Coronary artery (tissue), 2 donors: ENCODE measurements at regions not wholly inside any gene's neighbourhood (a gene's known extent, or its start where the extent isn't known, plus 50 kb on each side); places are given as distances from the start of the nearest gene placed in this dataset.
"Not testable (repeated sequence)": the region's sequence is repeated elsewhere in the genome, so short reads cannot be mapped to it uniquely, and the experiment has no call there.

Experiments
- DNase-seq: peaks from one replicate; pipeline ENCODE4 v3.0.0-alpha.2; 2017; ENCODE audit warnings: low spot score
- H3K27ac ChIP-seq, 2 donors: fragments of 200-600 bp; sonication (generic); one replicate each; pipeline ENCODE4 v1.5.1; 2016 to 2019
- H3K4me3 ChIP-seq: fragments of 200-600 bp; sonication (generic); 2 replicates; pipeline ENCODE4 v1.5.1; 2016; ENCODE audit warnings: mild to moderate bottlenecking, moderate library complexity
- TF ChIP-seq, protein P1 (sequence below): fragments of 200-600 bp; sonication (generic); IDR thresholded peaks from one replicate; pipeline ENCODE4 v1.5.1; 2019; ENCODE audit warnings: antibody characterized with exemption

DNA sequence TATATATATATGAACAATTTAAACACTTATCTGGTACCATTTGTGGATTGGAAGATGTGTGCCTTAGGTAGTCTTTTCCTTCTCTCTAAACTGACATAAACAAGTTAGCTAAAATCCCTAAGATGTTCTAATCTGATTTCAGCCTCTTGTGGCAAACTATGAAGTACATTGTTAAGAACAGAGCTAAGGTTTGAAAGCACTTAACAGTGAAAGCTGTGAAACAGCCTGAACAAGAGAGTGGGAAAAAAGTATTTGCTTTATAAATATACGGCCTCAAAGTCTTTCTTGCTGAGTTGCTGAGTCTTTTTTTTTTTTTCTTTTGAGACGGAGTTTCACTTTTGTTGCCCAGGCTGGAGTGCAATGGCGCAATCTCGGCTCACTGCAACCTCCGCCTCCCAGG lies 53.7 kb upstream of the PELI2 start:
- no peak overlapping the region for H3K27ac ChIP-seq
- no peak for DNase-seq
- no peak overlapping the region for H3K4me3 ChIP-seq
- TF ChIP-seq, protein P1, sequence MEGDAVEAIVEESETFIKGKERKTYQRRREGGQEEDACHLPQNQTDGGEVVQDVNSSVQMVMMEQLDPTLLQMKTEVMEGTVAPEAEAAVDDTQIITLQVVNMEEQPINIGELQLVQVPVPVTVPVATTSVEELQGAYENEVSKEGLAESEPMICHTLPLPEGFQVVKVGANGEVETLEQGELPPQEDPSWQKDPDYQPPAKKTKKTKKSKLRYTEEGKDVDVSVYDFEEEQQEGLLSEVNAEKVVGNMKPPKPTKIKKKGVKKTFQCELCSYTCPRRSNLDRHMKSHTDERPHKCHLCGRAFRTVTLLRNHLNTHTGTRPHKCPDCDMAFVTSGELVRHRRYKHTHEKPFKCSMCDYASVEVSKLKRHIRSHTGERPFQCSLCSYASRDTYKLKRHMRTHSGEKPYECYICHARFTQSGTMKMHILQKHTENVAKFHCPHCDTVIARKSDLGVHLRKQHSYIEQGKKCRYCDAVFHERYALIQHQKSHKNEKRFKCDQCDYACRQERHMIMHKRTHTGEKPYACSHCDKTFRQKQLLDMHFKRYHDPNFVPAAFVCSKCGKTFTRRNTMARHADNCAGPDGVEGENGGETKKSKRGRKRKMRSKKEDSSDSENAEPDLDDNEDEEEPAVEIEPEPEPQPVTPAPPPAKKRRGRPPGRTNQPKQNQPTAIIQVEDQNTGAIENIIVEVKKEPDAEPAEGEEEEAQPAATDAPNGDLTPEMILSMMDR = no peak

DNA sequence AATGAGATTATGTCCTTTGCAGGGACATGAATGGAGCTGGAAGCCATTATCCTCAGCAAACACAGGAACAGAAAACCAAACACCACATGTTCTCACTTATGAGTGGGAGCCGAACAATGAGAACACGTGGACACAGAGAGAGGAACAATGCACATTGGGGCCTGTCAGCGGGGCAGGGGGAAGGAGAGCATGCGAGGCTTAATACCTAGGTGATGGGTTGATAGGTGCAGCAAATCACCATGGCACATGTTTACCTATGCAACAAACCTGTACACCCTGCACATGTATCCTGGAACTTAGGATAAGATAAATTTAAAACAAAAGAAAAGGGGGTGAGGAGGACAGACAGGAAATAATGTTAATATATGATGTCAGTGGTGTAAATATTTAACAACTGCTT lies 53.0 kb upstream of the PELI2 start:
- not testable (repeated sequence) for DNase-seq

DNA sequence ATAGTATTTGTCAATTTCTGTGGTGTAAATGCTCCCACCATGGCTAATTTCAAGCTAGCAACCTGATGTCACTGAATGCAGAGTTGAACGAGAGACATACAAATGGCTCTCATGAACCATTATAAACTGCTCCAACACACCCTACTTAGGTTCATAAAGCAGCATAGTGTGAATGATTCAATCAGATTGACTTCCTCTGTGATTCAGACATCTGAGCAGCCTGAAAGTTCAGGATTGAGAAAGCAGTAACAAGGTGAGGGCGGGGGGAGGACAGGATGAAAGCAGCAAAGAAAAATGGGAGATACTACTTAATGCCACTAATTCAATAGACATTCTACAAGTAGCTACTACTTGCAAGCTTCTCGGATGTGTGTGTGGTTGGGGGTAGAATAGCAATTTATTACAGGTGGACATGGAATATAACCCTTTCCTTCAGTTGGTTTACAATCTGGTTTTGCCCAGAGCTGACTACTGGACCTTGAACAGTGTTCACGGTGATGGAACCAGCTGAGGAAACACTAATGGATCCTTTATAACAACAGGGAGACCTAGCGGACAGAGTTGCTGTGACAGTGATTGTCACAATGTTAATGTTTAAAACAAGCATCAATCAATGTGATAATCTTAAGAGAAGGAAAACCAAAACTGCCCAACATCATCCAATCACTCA lies 52.5 kb upstream of the PELI2 start:
- no peak for DNase-seq
- H3K27ac ChIP-seq = no peak overlapping the region
- TF ChIP-seq, protein P1 = no peak
- no peak overlapping the region for H3K4me3 ChIP-seq

More for the DNA sequence above, 53.0 kb upstream of the PELI2 start:
- H3K27ac ChIP-seq, H3K4me3 ChIP-seq: not testable (repeated sequence)
